CD4-positive, alpha-beta T cell treated with Interleukin-17A for 4 hours (primary cell): ENCODE measurements at regions not wholly inside any gene's neighbourhood (a gene's known extent, or its start where the extent isn't known, plus 50 kb on each side); places are given as distances from the start of the nearest gene placed in this dataset.
"Not testable (repeated sequence)": the region's sequence is repeated elsewhere in the genome, so short reads cannot be mapped to it uniquely, and the experiment has no call there.

ENCODE experiments used
- DNase-seq: peaks from one replicate; pipeline ENCODE4 v3.0.0-alpha.2; 2020; ENCODE audit warnings: mixed read lengths

GRCh38 chr10:64089648-64090047 is 568.4 kb downstream of the REEP3 start:
- no peak for DNase-seq

GRCh38 chr10:64090865-64091264 is 569.7 kb downstream of the REEP3 start:
- no peak for DNase-seq

- DNase-seq = no peak
Observed at GRCh38 chr10:64091897-64092296, 570.7 kb downstream of the REEP3 start.

GRCh38 chr10:64093304-64093703 is 572.1 kb downstream of the REEP3 start:
- DNase-seq = no peak

- DNase-seq = no peak
Observed at GRCh38 chr10:64093946-64094535, 572.8 kb downstream of the REEP3 start.

GRCh38 chr10:64096941-64097340 is 575.7 kb downstream of the REEP3 start:
- no peak for DNase-seq

- no peak for DNase-seq
Observed at GRCh38 chr10:64097391-64098122, 576.4 kb downstream of the REEP3 start.

- DNase-seq = no peak
Observed at GRCh38 chr10:64098994-64099393, 577.8 kb downstream of the REEP3 start.

- no peak for DNase-seq
Observed at GRCh38 chr10:64101606-64102263, 580.5 kb downstream of the REEP3 start.

GRCh38 chr10:64102264-64102633 is 581.0 kb downstream of the REEP3 start:
- DNase-seq = no peak

GRCh38 chr10:64102916-64103315 is 581.7 kb downstream of the REEP3 start:
- no peak for DNase-seq

GRCh38 chr10:64103750-64104470 is 582.7 kb downstream of the REEP3 start:
- no peak for DNase-seq

- no peak for DNase-seq
Observed at GRCh38 chr10:64109926-64110495, 588.8 kb downstream of the REEP3 start.

GRCh38 chr10:64112701-64113355 is 591.6 kb downstream of the REEP3 start:
- no peak for DNase-seq

- no peak for DNase-seq
Observed at GRCh38 chr10:64113375-64113774, 592.2 kb downstream of the REEP3 start.

GRCh38 chr10:64113792-64114191 is 592.6 kb downstream of the REEP3 start:
- DNase-seq = no peak

GRCh38 chr10:64115471-64115870 is 594.3 kb downstream of the REEP3 start:
- DNase-seq = no peak

- DNase-seq = no peak
Observed at GRCh38 chr10:64115908-64116643, 594.9 kb downstream of the REEP3 start.

GRCh38 chr10:64116707-64117106 is 595.5 kb downstream of the REEP3 start:
- no peak for DNase-seq

GRCh38 chr10:64118736-64119135 is 597.5 kb downstream of the REEP3 start:
- DNase-seq = no peak

GRCh38 chr10:64120301-64120980 is 599.2 kb downstream of the REEP3 start:
- not testable (repeated sequence) for DNase-seq
